Neuron (in vitro differentiated cells): ENCODE measurements at regions not wholly inside any gene's neighbourhood (a gene's known extent, or its start where the extent isn't known, plus 50 kb on each side); places are given as distances from the start of the nearest gene placed in this dataset.

ENCODE experiments used
- H2AFZ ChIP-seq: one replicate; pipeline ENCODE4 v1.6.1; 2013; ENCODE audit warnings: low read depth, mild to moderate bottlenecking, inconsistent platforms, low read length, moderate library complexity
- H3K27me3 ChIP-seq: one replicate; pipeline ENCODE4 v1.6.1; 2013; ENCODE audit warnings: low read length; ENCODE audit not compliant: insufficient read depth
- H3K36me3 ChIP-seq: one replicate; pipeline ENCODE4 v1.6.1; 2013; ENCODE audit warnings: low read length; ENCODE audit not compliant: insufficient read depth
- H3K4me1 ChIP-seq: one replicate; pipeline ENCODE4 v1.6.1; 2013; ENCODE audit warnings: low read length; ENCODE audit not compliant: insufficient read depth
- H3K4me3 ChIP-seq: 2 replicates; pipeline ENCODE4 v1.5.1; 2013; ENCODE audit warnings: mild to moderate bottlenecking, low read length, moderate library complexity
- H3K9me3 ChIP-seq: one replicate; pipeline ENCODE4 v1.6.1; 2013; ENCODE audit warnings: low read length

- H2AFZ ChIP-seq = no peak overlapping the region
- no peaks in the 10 kb centered on the region for H3K4me1 ChIP-seq
- H3K4me3 ChIP-seq = no peak overlapping the region
- no peaks in the 10 kb centered on the region for H3K36me3 ChIP-seq
- H3K9me3 ChIP-seq = no peaks in the 10 kb centered on the region
- no peaks in the 10 kb centered on the region for H3K27me3 ChIP-seq
These were observed 376.1 kb upstream of the MCTP2 start for GRCh38 chr15:93855181-93855826.

GRCh38 chr15:93854088-93854487 is 377.3 kb upstream of the MCTP2 start:
- Histone ChIP-seq H3K4me3 (no peak overlapping the region), H3K27me3 (no peaks in the 10 kb centered on the region), H3K9me3 (no peaks in the 10 kb centered on the region), H2AFZ (no peak overlapping the region), H3K4me1 (no peaks in the 10 kb centered on the region), H3K36me3 (no peaks in the 10 kb centered on the region)

- H2AFZ ChIP-seq = no peak overlapping the region
- no peak overlapping the region for H3K4me3 ChIP-seq
- no peaks in the 10 kb centered on the region for H3K4me1 ChIP-seq
- H3K36me3 ChIP-seq = no peaks in the 10 kb centered on the region
- no peaks in the 10 kb centered on the region for H3K9me3 ChIP-seq
- H3K27me3 ChIP-seq = no peaks in the 10 kb centered on the region
These were observed 378.6 kb upstream of the MCTP2 start for GRCh38 chr15:93852761-93853160.

- no peak overlapping the region for H3K4me3 ChIP-seq
- H3K27me3 ChIP-seq = no peaks in the 10 kb centered on the region
- no peak overlapping the region for H2AFZ ChIP-seq
- H3K4me1 ChIP-seq = no peaks in the 10 kb centered on the region
- H3K36me3 ChIP-seq = no peaks in the 10 kb centered on the region
- H3K9me3 ChIP-seq = no peaks in the 10 kb centered on the region
These were observed 382.9 kb upstream of the MCTP2 start for GRCh38 chr15:93848490-93848889.

- Histone ChIP-seq H3K4me1 (no peaks in the 10 kb centered on the region), H3K9me3 (no peaks in the 10 kb centered on the region), H2AFZ (no peak overlapping the region), H3K4me3 (no peak overlapping the region), H3K36me3 (no peaks in the 10 kb centered on the region), H3K27me3 (no peaks in the 10 kb centered on the region)
These were observed 383.3 kb upstream of the MCTP2 start for GRCh38 chr15:93848076-93848475.

GRCh38 chr15:93846148-93846547 is 385.2 kb upstream of the MCTP2 start:
- Histone ChIP-seq H3K4me3 (no peak overlapping the region), H3K36me3 (no peaks in the 10 kb centered on the region), H3K4me1 (no peaks in the 10 kb centered on the region), H2AFZ (no peak overlapping the region), H3K9me3 (no peaks in the 10 kb centered on the region), H3K27me3 (no peaks in the 10 kb centered on the region)

- Histone ChIP-seq H3K36me3 (no peaks in the 10 kb centered on the region), H3K27me3 (no peaks in the 10 kb centered on the region), H2AFZ (no peak overlapping the region), H3K4me3 (no peak overlapping the region), H3K4me1 (no peaks in the 10 kb centered on the region), H3K9me3 (no peaks in the 10 kb centered on the region)
These were observed 393.9 kb upstream of the MCTP2 start for GRCh38 chr15:93837450-93837849.

GRCh38 chr15:93835344-93835743 is 396.0 kb upstream of the MCTP2 start:
- Histone ChIP-seq H3K4me3 (no peak overlapping the region), H2AFZ (no peak overlapping the region), H3K4me1 (peaks cover 14% of the 10 kb centered on the region), H3K9me3 (no peaks in the 10 kb centered on the region), H3K27me3 (no peaks in the 10 kb centered on the region), H3K36me3 (no peaks in the 10 kb centered on the region)

- Histone ChIP-seq H3K4me3 (no peak overlapping the region), H3K4me1 (peaks cover 20% of the 10 kb centered on the region), H3K9me3 (no peaks in the 10 kb centered on the region), H3K36me3 (no peaks in the 10 kb centered on the region), H3K27me3 (no peaks in the 10 kb centered on the region), H2AFZ (no peak overlapping the region)
These were observed 399.7 kb upstream of the MCTP2 start for GRCh38 chr15:93831641-93832040.

GRCh38 chr15:93830221-93831080 is 400.9 kb upstream of the MCTP2 start:
- H2AFZ ChIP-seq = no peak overlapping the region
- no peaks in the 10 kb centered on the region for H3K27me3 ChIP-seq
- peaks cover 20% of the 10 kb centered on the region for H3K4me1 ChIP-seq
- no peaks in the 10 kb centered on the region for H3K36me3 ChIP-seq
- no peaks in the 10 kb centered on the region for H3K9me3 ChIP-seq
- no peak overlapping the region for H3K4me3 ChIP-seq

GRCh38 chr15:93829115-93829870 is 402.1 kb upstream of the MCTP2 start:
- H2AFZ ChIP-seq = no peak overlapping the region
- no peaks in the 10 kb centered on the region for H3K36me3 ChIP-seq
- no peaks in the 10 kb centered on the region for H3K27me3 ChIP-seq
- H3K9me3 ChIP-seq = no peaks in the 10 kb centered on the region
- peaks cover 20% of the 10 kb centered on the region for H3K4me1 ChIP-seq
- no peak overlapping the region for H3K4me3 ChIP-seq

- no peak overlapping the region for H3K4me3 ChIP-seq
- no peaks in the 10 kb centered on the region for H3K9me3 ChIP-seq
- H3K36me3 ChIP-seq = no peaks in the 10 kb centered on the region
- no peak overlapping the region for H2AFZ ChIP-seq
- peaks cover 20% of the 10 kb centered on the region for H3K4me1 ChIP-seq
- no peaks in the 10 kb centered on the region for H3K27me3 ChIP-seq
These were observed 404.6 kb upstream of the MCTP2 start for GRCh38 chr15:93826790-93827189.

- Histone ChIP-seq H3K4me1 (peaks cover 16% of the 10 kb centered on the region), H3K9me3 (no peaks in the 10 kb centered on the region), H3K27me3 (no peaks in the 10 kb centered on the region), H3K36me3 (no peaks in the 10 kb centered on the region), H2AFZ (no peak overlapping the region), H3K4me3 (no peak overlapping the region)
These were observed 405.1 kb upstream of the MCTP2 start for GRCh38 chr15:93826293-93826692.
